WTC11 (cell line): ENCODE measurements at regions not wholly inside any gene's neighbourhood (a gene's known extent, or its start where the extent isn't known, plus 50 kb on each side); places are given as distances from the start of the nearest gene placed in this dataset.

ENCODE experiments used
- ATAC-seq: fragments of 200-7000 bp; cut with Tn5 transposase; 2 replicates; pipeline ENCODE4 v1.10.0; 2021; ENCODE audit warnings: mild to moderate bottlenecking, moderate library complexity
- CTCF ChIA-PET: fragments of 300-600 bp; sonication (Branson Sonifier 250); formaldehyde crosslinking; loops from one replicate; lab custom pipeline; 2021; ENCODE audit warnings: antibody characterized with exemption; lab: Charles Lee
- POLR2A ChIA-PET: fragments of 350-600 bp; sonication (Branson Sonifier 250); formaldehyde crosslinking; loops from one replicate; lab custom pipeline; 2021; ENCODE audit warnings: antibody characterized with exemption; lab: Charles Lee
- DNase-seq: peaks from one replicate; pipeline ENCODE4 v3.0.0; 2021; ENCODE audit warnings: low spot score
- H3K27ac Mint-ChIP-seq: 2 replicates; pipeline ENCODE4 v1.8.0; 2021; ENCODE audit warnings: mixed read lengths
- H3K27me3 Mint-ChIP-seq: 2 replicates; pipeline ENCODE4 v1.8.0; 2021; ENCODE audit warnings: low read depth, mild to moderate bottlenecking, moderate library complexity, mixed read lengths
- H3K36me3 Mint-ChIP-seq: 2 replicates; pipeline ENCODE4 v1.8.0; 2021; ENCODE audit warnings: mixed read lengths
- H3K4me1 Mint-ChIP-seq: 2 replicates; pipeline ENCODE4 v1.8.0; 2022; ENCODE audit warnings: mixed read lengths
- H3K4me3 Mint-ChIP-seq: 2 replicates; pipeline ENCODE4 v1.8.0; 2021; ENCODE audit warnings: mild to moderate bottlenecking, moderate library complexity, mixed read lengths
- H3K9me3 Mint-ChIP-seq: 2 replicates; pipeline ENCODE4 v1.8.0; 2021; ENCODE audit warnings: mixed read lengths
- AFF4 ChIP-seq: sonication (generic); formaldehyde crosslinking; IDR thresholded peaks from 2 replicates; pipeline ENCODE4 v1.8.1; 2023; ENCODE audit warnings: mild to moderate bottlenecking, missing genetic modification reagents, borderline replicate concordance
- CREB1 ChIP-seq: sonication (generic); formaldehyde crosslinking; IDR thresholded peaks from 2 replicates; pipeline ENCODE4 v1.8.0; 2023; ENCODE audit warnings: mild to moderate bottlenecking, missing genetic modification reagents
- FOXJ3 ChIP-seq: sonication (generic); formaldehyde crosslinking; IDR thresholded peaks from 2 replicates; pipeline ENCODE4 v1.9.0; 2021; ENCODE audit warnings: missing genetic modification reagents, mild to moderate bottlenecking, borderline replicate concordance
- GRHL2 ChIP-seq: fragments of 250-450 bp; sonication (Bioruptor Pico); IDR thresholded peaks from 2 replicates; pipeline ENCODE4 v1.8.0; 2022; ENCODE audit warnings: mild to moderate bottlenecking, moderate library complexity; ENCODE audit not compliant: insufficient replicate concordance, severe bottlenecking
- JAZF1 ChIP-seq: fragments of 250-450 bp; sonication (Bioruptor Pico); IDR thresholded peaks from 2 replicates; pipeline ENCODE4 v1.9.0; 2021; ENCODE audit warnings: moderate library complexity, mild to moderate bottlenecking, inconsistent platforms
- NFATC4 ChIP-seq: fragments of 250-450 bp; sonication (Bioruptor Pico); IDR thresholded peaks from 2 replicates; pipeline ENCODE4 v1.9.0; 2021; ENCODE audit warnings: mild to moderate bottlenecking
- NR3C1 ChIP-seq: sonication (generic); formaldehyde crosslinking; conservative IDR thresholded peaks from 2 replicates; pipeline ENCODE4 v1.8.1; 2023; ENCODE audit warnings: low read depth, mild to moderate bottlenecking, missing genetic modification reagents
- TCF7 ChIP-seq: sonication (generic); formaldehyde crosslinking; IDR thresholded peaks from 2 replicates; pipeline ENCODE4 v1.8.0; 2022; ENCODE audit warnings: mild to moderate bottlenecking, low read depth, missing genetic modification reagents, moderate library complexity
- ZBTB21 ChIP-seq: sonication (generic); formaldehyde crosslinking; IDR thresholded peaks from 2 replicates; pipeline ENCODE4 v1.8.1; 2023; ENCODE audit warnings: mild to moderate bottlenecking, missing genetic modification reagents, borderline replicate concordance
- ZNF138 ChIP-seq: sonication (generic); formaldehyde crosslinking; conservative IDR thresholded peaks from 2 replicates; pipeline ENCODE4 v1.8.1; 2022; ENCODE audit warnings: mild to moderate bottlenecking, moderate library complexity, missing genetic modification reagents
- ZNF281 ChIP-seq: sonication (generic); formaldehyde crosslinking; IDR thresholded peaks from 2 replicates; pipeline ENCODE4 v1.8.0; 2023; ENCODE audit warnings: mild to moderate bottlenecking, missing genetic modification reagents
- ZNF423 ChIP-seq: fragments of 250-450 bp; sonication (Bioruptor Pico); IDR thresholded peaks from 2 replicates; pipeline ENCODE4 v2.1.2; 2022; ENCODE audit warnings: mild to moderate bottlenecking, moderate library complexity
- ZNF512 ChIP-seq: sonication (generic); formaldehyde crosslinking; IDR thresholded peaks from 2 replicates; pipeline ENCODE4 v1.8.1; 2022; ENCODE audit warnings: missing genetic modification reagents, borderline replicate concordance
- TF ChIP-seq, protein P1 (sequence below): sonication (generic); formaldehyde crosslinking; IDR thresholded peaks from 2 replicates; pipeline ENCODE4 v1.8.1; 2023; ENCODE audit warnings: mild to moderate bottlenecking, missing genetic modification reagents, moderate library complexity
- TF ChIP-seq, protein P2 (sequence below): sonication (generic); formaldehyde crosslinking; IDR thresholded peaks from 2 replicates; pipeline ENCODE4 v1.8.1; 2023; ENCODE audit warnings: mild to moderate bottlenecking, missing genetic modification reagents, moderate library complexity
- TF ChIP-seq, protein P3 (sequence below): sonication (generic); formaldehyde crosslinking; IDR thresholded peaks from 2 replicates; pipeline ENCODE4 v1.8.1; 2022; ENCODE audit warnings: mild to moderate bottlenecking, moderate library complexity, missing genetic modification reagents

- TF ChIP-seq NR3C1 (CRISPR knock-in tag) (no peak), ZNF281 (CRISPR knock-in tag) (no peak), TCF7 (CRISPR knock-in tag) (no peak), JAZF1 (CRISPR knock-in tag) (no peak), GRHL2 (no peak), NFATC4 (no peak), CREB1 (CRISPR knock-in tag) (no peak), ZNF423 (no peak), ZNF512 (CRISPR knock-in tag) (no peak), FOXJ3 (CRISPR knock-in tag) (no peak), ZBTB21 (CRISPR knock-in tag) (no peak), AFF4 (no peak), ZNF138 (CRISPR knock-in tag) (no peak)
- TF ChIP-seq, protein P1, sequence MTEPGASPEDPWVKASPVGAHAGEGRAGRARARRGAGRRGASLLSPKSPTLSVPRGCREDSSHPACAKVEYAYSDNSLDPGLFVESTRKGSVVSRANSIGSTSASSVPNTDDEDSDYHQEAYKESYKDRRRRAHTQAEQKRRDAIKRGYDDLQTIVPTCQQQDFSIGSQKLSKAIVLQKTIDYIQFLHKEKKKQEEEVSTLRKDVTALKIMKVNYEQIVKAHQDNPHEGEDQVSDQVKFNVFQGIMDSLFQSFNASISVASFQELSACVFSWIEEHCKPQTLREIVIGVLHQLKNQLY = no peak
- TF ChIP-seq, protein P2, sequence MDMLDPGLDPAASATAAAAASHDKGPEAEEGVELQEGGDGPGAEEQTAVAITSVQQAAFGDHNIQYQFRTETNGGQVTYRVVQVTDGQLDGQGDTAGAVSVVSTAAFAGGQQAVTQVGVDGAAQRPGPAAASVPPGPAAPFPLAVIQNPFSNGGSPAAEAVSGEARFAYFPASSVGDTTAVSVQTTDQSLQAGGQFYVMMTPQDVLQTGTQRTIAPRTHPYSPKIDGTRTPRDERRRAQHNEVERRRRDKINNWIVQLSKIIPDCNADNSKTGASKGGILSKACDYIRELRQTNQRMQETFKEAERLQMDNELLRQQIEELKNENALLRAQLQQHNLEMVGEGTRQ (CRISPR knock-in tag) = no peak
- TF ChIP-seq, protein P3, sequence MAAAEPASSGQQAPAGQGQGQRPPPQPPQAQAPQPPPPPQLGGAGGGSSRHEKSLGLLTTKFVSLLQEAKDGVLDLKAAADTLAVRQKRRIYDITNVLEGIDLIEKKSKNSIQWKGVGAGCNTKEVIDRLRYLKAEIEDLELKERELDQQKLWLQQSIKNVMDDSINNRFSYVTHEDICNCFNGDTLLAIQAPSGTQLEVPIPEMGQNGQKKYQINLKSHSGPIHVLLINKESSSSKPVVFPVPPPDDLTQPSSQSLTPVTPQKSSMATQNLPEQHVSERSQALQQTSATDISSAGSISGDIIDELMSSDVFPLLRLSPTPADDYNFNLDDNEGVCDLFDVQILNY (CRISPR knock-in tag) = no peak
- Mint-ChIP-seq H3K4me1 (peaks cover 3% of the 10 kb centered on the region), H3K36me3 (no peaks in the 10 kb centered on the region), H3K27ac (no peak overlapping the region), H3K9me3 (peaks cover 14% of the 10 kb centered on the region), H3K27me3 (no peaks in the 10 kb centered on the region), H3K4me3 (no peak overlapping the region)
- no peak for DNase-seq
- ATAC-seq = no peak
- POLR2A ChIA-PET = no interaction called here
- CTCF ChIA-PET = no interaction called here
Observed at GRCh38 chr4:103496800-103497199, 223.0 kb downstream of the TACR3 start.
